AG09319 (cell line): ENCODE measurements at regions not wholly inside any gene's neighbourhood (a gene's known extent, or its start where the extent isn't known, plus 50 kb on each side); places are given as distances from the start of the nearest gene placed in this dataset.
"Not testable (repeated sequence)": the region's sequence is repeated elsewhere in the genome, so short reads cannot be mapped to it uniquely, and the experiment has no call there.

Experiments
- DNase-seq: peaks from one replicate; pipeline ENCODE4 v3.0.0-alpha.2; 2010; ENCODE audit warnings: low read depth; ENCODE audit errors: extremely low read depth
- CTCF ChIP-seq: IDR thresholded peaks from 2 replicates; pipeline ENCODE4 v1.5.1; 2011; ENCODE audit warnings: low read depth, mild to moderate bottlenecking, inconsistent platforms, low read length, moderate library complexity

GRCh38 chr1:232319518-232320210 is 310.3 kb downstream of the SIPA1L2 start:
- TF ChIP-seq CTCF: no peak
- DNase-seq: no peak

- TF ChIP-seq CTCF: no peak
- no peak for DNase-seq
These were observed 310.9 kb downstream of the SIPA1L2 start for GRCh38 chr1:232319072-232319471.

- TF ChIP-seq CTCF: no peak
- no peak for DNase-seq
These were observed 311.8 kb downstream of the SIPA1L2 start for GRCh38 chr1:232318143-232318542.

GRCh38 chr1:232317350-232317749 is 312.6 kb downstream of the SIPA1L2 start:
- TF ChIP-seq CTCF: no peak
- no peak for DNase-seq

GRCh38 chr1:232316864-232317263 is 313.1 kb downstream of the SIPA1L2 start:
- DNase-seq: no peak
- no peak for TF ChIP-seq CTCF

GRCh38 chr1:232313876-232314275 is 316.1 kb downstream of the SIPA1L2 start:
- not testable (repeated sequence) for DNase-seq

GRCh38 chr1:232310541-232310940 is 319.4 kb downstream of the SIPA1L2 start:
- DNase-seq: no peak

More at GRCh38 chr1:232310541-232310940, 319.4 kb downstream of the SIPA1L2 start:
- no peak for TF ChIP-seq CTCF
